HUDEP-2 (cell line): ENCODE measurements at regions not wholly inside any gene's neighbourhood (a gene's known extent, or its start where the extent isn't known, plus 50 kb on each side); places are given as distances from the start of the nearest gene placed in this dataset.

Source experiments
- DNase-seq, 76 experiments: peaks; one replicate each; lab custom pipeline; 2025; ENCODE audit not compliant: unreplicated experiment in 76 of 76; lab: John Stamatoyannopoulos, UW

DNA sequence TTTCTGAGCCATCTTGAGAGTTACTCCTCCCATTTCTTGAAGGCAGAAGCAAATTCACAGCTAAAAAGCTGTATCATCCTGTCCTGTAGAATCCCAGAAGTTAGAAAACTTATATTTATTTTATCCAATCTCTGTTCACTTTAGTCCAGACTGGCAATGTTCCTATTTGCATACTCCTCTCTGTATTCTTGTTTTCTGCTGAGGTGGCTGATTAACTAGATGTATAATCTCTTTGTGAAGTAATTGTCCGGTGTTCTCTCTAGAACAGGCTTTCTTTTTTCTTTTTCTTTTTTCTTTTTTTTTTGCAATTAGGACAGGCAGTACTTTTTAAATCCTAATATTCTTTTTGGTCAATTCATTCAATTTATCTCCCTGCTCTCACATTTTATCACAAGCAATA lies 411.0 kb downstream of the KCNJ3 start:
- DNase-seq = no peak

DNA sequence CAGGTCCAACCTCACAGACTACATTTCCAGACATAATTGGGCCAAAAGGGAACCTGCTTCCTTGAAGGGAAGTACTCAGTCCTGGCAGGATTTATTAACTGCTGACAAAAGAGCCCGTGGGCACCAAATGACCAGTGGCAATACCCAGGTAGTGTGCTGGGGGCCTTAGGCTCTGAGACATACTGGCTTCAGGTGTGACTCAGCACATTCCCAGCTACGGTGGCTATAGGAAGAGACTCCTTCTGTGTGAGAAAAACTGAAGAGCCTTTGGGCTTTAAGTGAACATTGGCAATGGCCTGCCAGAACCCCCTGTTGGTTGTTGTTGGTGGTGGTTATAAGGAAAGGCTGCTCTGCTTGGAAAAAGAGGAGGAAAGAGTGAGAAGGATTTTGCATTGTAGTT lies 401.8 kb downstream of the KCNJ3 start:
- DNase-seq = no peak

DNA sequence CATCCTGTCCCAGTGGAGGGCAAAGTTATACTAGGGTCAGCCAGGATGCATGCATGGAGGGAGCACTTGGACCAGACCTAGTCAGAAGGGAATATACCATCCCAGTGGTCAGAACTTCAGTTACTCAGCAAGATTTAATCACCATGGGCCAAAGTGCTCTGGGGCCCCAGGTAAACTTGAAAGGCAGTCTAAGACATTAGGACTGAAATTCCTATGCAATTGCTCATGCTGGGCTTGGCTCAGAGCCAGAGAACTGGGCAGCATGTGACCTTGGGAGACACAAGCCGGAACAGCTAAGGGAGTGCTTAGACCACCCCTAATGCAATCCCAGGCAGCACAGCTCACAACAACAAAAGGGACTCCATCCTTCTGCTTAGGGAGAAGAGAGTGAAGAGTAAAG lies 401.3 kb downstream of the KCNJ3 start:
- DNase-seq = no peak

DNA sequence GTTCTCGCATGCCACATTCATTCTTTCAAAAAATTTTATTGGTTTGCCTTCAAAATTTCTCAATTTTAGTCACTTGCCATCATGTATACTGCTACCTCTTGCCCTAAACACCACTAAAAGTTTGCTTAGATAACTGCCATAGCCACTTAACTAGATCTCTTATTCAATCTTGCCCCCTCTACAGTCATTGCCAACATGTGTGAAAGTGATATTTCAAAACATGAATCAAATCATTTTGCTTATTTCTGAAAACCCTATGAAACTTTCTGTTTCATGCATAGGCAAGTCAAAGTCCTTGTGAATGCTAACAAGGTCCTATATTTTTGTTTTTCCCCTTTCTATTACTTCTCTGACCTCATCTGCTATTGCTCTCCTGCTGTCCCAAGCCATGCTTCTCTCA lies 397.1 kb downstream of the KCNJ3 start:
- DNase-seq = no peak

DNA sequence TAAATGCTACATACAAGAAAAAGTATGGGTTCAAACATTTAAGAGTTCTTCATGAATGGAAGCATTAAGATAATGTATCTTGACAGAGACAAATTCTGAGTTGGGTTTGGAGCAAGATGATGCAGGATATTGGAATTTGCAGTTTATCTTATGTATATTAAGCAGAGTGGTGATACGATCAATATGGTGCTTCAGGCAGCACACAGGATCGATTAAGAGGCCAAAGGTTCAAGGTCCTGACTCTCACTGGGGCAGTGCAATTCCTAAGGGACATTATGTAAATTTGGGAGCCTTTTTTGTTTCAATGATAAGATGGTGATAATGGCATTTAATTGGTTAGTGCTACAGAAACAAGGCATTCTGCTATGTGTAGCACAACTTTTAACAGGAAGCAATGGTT lies 381.9 kb downstream of the KCNJ3 start:
- DNase-seq = no peak

DNA sequence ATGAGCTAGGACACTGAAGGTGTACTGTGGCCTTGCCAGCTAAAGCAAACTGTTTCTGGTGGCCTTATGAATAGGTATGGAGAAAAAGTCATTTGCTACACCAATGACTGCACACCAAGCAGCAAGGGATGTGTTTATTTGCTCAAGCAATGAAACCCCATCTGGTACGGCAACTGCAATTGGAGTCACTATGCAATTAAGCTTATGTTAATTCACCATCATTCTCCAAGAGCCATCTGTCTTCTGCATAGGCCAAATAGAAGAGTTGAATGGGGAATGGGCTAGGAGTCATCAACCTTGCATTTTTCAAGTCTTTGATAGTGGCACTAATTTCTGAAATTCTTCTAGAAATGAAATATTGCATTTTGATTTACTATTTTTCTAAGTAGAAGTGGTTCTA lies 372.0 kb downstream of the KCNJ3 start:
- no peak for DNase-seq

DNA sequence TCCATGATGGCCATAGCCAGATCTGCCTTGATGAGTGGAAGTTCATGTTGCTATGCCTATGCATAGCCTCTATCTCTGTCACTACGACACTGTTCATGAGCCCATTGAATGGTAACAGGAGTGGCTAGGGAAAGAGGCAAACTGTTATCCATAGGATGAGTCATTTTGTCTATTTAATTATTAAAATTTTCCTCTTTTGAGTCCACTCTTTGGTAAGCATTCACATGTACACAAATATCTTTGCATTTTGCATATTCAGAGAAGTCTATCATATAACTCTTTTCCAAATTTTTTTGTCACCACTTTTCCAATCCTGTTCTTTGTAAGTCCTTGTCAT lies 364.4 kb downstream of the KCNJ3 start:
- DNase-seq = no peak

DNA sequence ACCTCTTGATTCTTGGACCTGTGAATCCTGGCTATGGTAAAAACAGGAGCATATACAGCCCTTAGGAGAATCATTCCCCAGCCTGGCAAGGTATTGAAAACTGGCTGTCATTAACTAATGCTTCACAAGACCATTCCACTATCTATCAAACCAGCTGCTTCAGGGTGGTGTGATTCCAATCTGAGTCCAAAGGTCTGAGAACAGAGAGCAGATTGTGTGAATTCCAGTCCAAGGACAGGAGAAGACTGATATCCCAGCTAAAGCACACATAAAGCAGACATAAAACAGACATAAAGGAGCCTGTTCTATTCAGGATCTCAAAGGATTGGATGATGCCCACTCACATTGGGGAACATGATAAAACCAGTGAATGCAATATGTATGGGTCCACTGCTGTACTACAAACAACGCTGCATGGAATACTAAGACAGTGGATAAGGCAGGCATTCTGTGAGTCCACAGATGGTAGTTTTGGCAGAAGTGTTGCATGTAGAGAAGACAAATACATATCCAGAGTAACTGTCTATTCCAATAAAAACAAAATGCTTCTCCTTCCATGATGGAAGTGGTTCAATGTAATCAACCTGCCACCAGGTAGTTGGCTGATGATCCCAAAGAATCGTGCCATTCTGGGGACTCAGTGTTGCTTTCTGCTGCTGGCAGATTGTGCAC lies 363.9 kb downstream of the KCNJ3 start:
- DNase-seq = no peak

DNA sequence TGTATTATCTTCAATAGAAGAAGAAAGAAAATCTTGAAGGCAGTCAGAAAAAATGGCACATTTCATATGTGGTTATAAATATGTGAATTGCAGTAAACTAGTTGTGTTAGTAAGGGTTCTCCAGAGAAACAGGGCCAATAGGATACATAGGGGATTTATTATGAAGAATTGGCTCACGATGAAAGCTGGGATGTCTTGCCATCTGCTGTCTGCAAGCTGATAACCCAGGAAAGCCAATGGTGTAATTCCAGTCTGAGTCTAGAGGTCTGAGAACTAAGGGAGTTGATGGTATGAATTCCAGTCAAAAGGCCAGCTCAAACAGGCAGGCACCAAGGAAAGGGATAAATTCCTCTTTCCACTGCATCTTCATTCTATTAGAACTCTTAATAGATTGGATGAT lies 362.4 kb downstream of the KCNJ3 start:
- no peak for DNase-seq

DNA sequence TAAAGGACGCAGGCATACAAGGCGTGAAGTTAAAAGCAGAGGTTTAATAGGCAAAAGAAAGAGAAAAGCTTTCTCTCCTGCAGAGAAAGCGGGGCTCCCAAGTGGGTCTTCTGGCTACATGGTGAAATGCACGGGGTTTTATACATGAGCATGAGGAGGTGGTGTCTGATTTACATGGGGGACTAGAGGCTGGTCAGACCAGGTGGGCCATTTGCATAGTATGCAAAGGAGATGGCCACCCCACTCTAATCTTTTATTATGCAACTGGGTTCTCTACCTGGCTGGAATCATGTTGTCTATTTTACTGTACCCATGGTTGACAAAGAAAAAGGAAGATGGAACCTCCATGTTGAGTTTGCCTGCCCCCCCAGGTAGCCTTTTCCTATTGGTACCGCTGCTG lies 356.2 kb downstream of the KCNJ3 start:
- DNase-seq = no peak

DNA sequence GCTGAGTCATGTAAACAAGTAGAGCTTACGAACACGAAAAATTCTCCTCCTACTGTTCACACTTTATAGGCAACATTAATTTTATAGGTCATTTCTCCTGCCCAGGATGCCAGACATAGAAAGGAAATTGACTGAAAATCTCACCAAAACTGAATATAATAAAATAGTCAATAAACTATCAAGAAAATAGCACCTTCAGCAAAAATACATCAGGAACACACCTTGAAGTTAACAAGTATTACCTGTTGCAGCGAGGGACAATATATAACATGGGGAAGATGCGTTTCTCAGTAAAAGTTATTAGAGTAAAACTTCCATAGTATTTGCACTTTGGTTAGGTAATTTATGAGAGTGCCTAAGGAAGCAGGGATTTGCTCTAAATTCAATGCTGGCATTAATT lies 344.6 kb downstream of the KCNJ3 start:
- DNase-seq = no peak

DNA sequence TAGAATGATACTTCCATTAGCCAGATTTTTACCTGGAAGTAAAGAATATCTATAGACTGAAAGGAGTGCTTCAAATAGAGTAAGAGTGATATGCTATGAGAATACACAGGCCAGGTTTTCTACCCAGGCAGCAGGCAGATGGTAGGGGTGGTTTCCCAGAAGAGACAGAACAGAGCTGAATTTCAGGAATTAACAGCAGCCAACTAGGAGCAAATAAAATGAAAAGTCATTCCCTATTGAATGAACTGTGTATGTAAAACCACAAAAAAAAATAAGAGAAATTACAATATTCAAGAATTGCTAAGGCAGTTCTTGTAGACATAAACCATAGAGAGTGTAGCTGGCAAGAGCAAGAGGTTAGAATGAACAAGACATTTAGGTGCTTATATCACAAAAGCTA lies 336.8 kb downstream of the KCNJ3 start:
- no peak for DNase-seq

DNA sequence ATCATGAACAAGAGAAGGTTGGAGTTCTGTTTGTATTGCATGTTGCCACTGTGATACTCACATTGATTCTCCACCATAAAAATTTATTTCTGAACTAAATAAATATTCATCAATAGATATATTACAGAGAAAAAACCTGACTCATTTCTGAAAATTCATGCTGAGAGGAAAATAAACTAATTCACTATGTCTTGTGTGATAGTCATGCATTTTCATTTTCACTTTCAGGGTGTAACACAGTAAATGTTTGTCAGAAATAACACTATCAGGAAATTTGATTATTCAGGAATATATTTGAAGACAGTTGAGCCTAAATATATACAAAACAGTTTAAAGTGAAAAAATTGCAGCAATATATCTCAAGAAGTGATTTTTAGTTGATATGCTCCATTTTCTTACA lies 335.2 kb downstream of the KCNJ3 start:
- DNase-seq = no peak

DNA sequence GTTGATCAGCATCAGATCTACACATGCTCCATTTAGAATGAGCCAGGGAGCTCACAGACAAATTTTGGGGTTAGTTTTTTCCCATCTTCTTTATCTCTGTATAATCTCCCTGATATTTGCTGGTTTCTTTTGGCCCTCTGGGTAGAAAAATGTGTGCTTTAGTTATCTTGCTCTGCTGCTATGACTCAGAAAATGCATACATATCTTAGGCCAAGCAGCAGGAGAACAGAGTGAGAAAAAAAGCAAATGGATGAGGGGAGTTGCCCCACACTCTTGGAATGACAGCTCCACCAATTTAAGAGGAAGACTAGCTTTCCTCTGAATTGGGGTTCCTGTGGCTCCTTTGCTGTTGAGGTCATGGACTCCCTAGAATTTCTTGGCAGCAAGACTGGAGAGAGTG lies 331.8 kb downstream of the KCNJ3 start:
- no peak for DNase-seq

DNA sequence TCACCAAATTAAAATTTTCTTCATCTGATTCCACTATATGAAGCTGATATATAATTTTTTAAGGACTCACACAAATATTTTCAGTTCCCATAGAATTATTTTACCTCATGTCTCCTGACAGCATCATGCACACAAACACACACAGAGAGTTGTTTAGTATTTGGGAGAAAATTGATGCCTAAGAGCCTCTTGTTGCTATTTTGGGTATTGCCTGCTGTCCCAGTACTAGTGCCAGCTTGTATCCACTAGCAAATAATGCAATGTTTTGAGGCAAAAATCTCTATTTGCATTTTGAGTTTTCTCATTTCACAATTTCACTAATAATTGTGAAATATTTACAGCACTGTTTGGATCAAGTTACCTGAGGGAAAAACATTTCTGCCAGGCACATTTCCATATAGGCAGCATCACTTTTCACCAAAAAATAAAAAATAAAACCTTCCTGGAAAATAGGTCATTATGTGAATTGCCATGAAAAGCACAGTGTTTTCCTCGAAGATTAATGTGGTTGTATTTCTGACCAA lies 328.2 kb downstream of the KCNJ3 start:
- DNase-seq = no peak

DNA sequence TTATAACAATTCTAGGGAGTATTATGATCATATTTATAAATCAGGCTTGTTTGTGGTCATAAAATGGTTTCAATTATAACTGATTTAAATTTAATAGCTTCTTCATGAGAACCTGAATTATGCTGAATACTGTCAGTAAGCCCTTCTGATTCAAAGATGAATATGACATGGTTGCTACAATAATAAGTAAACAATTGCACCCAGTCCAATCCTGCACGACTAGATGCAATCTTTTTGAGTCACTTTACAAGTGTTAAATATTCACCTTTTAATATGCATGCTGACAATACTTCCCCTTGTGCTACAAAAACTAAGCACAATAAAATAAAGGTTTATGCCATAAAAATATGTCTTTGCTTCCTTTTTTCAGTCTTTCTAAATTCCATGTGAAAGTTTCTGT lies 325.2 kb downstream of the KCNJ3 start:
- DNase-seq = no peak

DNA sequence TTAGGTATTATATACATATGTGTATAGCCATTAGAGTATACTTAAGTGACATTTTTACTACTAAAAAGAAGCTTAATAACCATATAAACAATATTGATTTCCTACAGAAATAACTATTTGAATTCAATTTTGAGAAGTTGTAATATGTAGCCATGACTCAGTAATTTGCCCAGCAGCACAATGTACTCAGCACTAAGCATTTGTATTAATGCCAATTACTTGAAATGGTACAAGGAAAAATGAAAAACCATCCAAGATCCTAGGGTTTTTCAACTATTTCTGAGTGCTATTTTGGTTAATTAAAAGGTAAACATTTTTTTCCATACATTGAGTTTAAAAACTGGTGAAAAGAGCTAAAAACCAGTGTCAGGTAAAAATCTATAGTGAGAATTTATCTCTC lies 324.0 kb downstream of the KCNJ3 start:
- DNase-seq = no peak

DNA sequence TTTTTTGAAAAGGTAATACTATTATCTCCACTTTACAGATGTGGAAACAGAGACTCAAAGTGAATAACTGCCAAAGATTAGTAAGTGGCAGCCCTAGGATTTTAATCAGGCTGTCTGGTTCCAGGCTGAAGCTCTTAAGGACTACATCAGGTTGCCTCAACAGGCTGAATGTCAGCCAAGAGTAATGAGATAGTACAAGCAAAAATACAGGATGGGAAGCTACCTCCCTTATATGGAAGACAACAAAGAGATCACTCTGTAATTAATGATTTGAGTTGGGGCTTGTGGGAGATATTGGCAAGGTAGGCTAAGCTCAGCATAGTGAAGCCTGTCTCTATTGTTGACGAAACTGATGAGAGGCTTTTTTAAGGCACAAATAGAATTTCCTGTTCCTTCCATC lies 323.1 kb downstream of the KCNJ3 start:
- no peak for DNase-seq

DNA sequence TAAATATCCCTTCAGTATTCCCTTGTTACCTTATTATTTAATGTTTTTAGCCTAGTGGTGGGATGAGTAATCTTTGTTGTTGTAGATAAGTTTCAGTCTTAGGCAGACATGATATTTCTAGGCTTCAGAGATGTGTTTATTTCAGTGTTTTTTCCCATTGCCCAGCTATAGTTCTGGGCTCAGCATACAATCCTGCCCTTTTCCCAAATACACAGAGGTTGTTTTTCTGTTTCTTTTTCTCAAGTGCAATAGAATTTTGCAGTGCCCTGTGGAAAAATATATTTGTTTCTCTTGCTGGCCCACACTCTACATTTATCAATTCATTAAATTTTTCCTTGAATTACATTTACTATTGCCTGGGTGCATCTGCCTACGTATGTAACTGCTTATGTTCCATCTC lies 321.8 kb downstream of the KCNJ3 start:
- no peak for DNase-seq

DNA sequence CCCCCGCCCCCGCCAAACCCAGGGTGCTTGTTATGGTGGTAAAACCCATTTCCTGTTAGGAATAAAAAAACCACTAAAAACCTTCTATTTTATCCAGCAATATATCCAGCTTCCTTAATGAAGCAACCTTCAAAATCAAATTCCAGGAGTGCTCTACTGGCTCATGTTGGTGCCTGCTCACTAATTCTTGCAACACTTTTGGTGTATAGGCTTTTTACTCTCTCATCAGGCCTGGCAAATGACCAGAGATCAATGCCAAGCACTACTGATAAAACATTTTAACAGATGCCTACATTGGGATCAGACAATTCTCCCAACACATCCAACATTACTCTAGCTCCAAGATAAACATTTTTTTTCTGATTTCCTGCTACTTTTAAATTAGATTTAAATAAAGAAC lies 312.4 kb downstream of the KCNJ3 start:
- no peak for DNase-seq

DNA sequence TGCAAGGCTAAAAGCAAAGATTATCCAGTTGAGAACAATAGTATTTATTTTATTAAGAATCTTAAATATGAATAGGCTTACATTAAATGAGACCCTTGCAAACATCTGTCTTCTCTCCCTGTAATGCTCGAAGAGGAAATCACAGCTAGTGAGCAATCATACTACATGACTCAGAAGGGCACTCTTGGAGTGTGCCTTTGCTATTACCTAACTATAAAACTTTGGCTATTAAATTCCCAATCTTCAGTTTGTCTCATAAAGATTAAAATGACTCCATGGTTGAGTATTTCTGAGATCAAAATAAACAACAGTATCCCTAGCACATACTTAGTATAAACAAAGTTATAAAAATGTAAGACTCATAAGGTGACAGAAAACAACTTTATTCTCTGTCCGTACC lies 296.9 kb downstream of the KCNJ3 start:
- no peak for DNase-seq

DNA sequence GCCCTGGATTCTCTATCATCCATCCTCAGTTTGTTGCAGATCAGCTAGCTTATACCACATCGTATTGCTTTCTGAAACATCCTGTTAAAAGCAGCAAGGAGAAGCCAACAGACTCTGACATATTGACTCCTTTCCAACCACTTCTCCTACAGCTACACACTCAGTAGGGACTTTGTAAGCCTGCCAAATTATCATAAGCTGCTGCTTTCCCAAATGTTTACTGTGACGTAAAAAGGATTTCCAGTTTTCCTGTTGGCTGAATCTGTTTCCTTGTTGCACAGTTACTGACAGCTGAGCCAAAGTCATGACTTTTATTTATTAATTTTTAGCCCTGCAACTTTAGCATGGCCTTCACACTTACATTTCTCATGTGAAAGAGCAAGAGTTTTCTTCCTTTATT lies 294.3 kb downstream of the KCNJ3 start:
- no peak for DNase-seq

DNA sequence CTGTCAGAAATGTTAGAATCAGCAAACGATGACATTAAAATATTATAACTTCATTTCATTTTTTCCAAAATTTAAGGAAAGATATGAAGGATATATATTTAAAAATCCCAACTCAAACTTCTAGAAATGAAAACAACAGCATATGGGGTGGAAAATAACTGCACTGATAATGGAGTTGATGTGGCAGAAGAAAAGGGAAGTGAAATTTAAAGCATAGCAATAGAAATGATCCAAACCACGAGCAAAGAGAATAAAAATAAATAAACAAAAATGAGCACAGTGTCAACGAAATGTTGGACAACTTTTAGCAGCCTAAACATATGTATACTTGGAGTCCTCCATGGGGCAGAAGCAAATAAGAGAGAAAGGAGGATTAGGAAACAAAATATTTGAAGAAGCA lies 280.2 kb downstream of the KCNJ3 start:
- DNase-seq = no peak
